DND-41 (cell line): ENCODE measurements at regions not wholly inside any gene's neighbourhood (a gene's known extent, or its start where the extent isn't known, plus 50 kb on each side); places are given as distances from the start of the nearest gene placed in this dataset.

Experiments
- CTCF ChIP-seq: IDR thresholded peaks from 2 replicates; pipeline ENCODE4 v1.5.1; 2012; ENCODE audit warnings: borderline replicate concordance, low read length, moderate library complexity, mild to moderate bottlenecking; ENCODE audit not compliant: poor library complexity, severe bottlenecking; ENCODE audit errors: extremely low read depth
- EZH2 ChIP-seq: IDR thresholded peaks from 3 replicates; pipeline ENCODE4 v1.6.1; 2012; ENCODE audit warnings: borderline replicate concordance, low read depth, mild to moderate bottlenecking, moderate library complexity, low read length, inconsistent platforms; ENCODE audit not compliant: severe bottlenecking

- TF ChIP-seq EZH2 (no peak), CTCF (no peak)
Observed at GRCh38 chr16:89033796-89034572, 57.0 kb upstream of the CBFA2T3 start.
